Esophagus mucosa (tissue), 1 donor: ENCODE measurements at regions not wholly inside any gene's neighbourhood (a gene's known extent, or its start where the extent isn't known, plus 50 kb on each side); places are given as distances from the start of the nearest gene placed in this dataset.
"Not testable (repeated sequence)": the region's sequence is repeated elsewhere in the genome, so short reads cannot be mapped to it uniquely, and the experiment has no call there.

Experiments
- ATAC-seq: fragments of 200-7000 bp; cut with Tn5 transposase; one replicate; pipeline ENCODE4 v1.9.1; 2020
- donor health status: DM: yes; HTN: yes; CAD: no.

GRCh38 chr1:99361406-99361805 lies 97.1 kb downstream of the PLPPR4 start:
- ATAC-seq = no peak

DNA sequence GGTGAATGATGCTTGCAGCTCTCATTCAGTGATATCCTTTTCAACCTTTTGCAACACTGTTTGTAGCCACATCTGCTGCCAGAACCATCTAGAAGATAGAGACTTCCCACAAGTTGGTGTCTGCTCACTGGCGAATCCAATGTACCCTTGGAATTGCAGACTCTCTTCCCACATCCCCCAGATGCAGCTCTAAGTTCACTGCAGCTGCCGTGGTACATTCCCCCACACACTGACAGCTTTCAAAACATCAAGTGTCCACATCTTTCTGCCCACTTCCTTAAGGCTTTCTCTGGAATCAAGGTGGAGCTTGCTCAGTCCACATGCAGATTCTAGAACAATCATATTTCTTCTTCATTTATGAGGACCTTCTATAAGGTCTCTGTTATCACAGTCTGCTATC lies 99.2 kb downstream of the PLPPR4 start:
- ATAC-seq = no peak

DNA sequence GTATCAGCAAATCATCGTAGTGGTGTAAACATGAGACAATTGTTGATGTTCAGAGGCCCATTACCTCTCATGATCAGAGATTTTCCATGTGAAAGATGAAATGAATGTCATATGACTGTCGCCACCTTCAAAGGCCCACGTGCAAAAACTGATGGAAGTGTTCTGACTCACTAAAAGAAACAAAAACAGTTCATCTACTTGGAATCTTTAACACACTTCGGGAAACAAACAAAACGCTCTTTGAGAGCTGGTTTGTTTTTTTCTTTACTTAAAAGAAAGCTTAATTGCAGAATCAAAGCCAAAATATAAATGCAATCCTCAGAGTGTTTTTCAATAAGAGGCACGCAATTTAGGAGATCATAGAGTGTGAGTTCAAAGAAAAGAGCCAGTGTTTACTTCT lies 100.8 kb downstream of the PLPPR4 start:
- ATAC-seq = no peak

DNA sequence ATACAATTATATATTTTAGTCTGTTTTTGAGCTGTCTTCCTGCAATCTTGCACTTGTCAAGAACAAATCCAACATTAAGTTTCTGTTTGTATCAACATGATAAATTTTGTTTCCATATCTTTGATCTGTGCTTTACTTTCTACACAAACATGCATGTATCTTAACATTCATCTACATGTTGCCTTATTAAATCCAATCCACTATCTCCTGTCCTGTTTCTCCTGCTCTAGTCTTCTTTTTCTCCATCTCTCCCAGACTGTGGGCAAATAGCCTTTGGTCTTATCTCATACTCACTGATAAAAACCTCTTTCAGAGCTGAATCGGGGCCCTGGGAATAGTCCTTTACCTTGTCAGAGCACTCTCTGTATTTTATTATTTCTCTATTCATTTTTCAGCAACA lies 101.3 kb downstream of the PLPPR4 start:
- ATAC-seq = no peak

DNA sequence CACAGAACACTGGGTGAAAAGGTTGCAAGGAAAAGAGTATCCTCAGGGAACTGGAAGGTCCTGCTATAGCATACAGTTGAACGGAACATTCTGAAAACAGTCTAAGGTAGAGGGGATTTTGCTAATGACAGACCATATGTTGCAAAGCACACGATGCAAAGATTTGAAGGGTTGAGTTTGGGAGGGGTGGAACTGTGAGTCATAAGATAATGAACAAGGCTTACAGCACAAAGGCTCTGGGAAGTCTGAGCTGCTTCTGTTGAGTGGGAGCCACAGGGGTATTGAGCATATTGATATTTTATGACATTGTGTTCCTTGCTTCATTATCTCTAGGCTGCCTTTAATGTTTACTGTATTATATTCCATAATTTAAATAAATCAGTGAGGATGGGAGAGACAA lies 104.9 kb downstream of the PLPPR4 start:
- no peak for ATAC-seq

GRCh38 chr1:99370476-99370875 lies 106.2 kb downstream of the PLPPR4 start:
- ATAC-seq = no peak

DNA sequence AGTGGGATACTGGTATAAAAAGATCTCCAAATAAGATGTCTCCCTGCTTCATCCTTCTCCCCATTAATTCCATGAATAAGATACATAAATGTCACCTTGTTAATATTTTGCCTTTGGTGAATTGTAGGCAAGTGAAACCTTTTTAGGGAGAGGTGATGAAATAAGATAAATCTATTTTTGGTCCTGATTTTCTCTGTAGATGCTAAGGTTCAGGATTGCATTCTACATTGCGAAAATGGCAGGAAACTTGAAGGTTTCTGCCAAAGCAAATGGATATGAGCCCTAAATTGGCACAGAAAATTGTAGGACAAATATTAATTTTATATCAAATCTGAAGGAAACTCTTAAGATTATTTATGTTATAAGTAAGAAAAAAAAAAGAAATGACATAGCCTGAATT lies 107.1 kb downstream of the PLPPR4 start:
- ATAC-seq = no peak

- ATAC-seq = no peak
These were observed 109.8 kb downstream of the PLPPR4 start for GRCh38 chr1:99374109-99374508.

DNA sequence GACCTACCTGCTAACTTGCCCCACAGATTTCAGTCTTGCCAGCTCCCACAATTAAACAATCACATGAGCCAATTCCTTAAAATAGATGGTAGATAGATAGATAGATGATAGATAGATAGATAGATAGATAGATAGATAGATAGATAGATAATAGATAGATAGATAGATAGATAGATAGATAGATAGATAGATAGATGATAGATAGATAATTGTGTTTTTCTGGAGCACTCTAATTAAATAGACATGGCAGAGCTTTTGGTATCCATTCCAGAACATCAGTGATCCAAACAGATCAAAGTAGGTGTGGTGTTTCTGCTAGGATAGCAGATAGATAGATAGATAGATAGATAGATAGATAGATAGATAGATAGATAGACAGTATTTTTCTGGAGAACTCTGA lies 110.4 kb downstream of the PLPPR4 start:
- not testable (repeated sequence) for ATAC-seq

DNA sequence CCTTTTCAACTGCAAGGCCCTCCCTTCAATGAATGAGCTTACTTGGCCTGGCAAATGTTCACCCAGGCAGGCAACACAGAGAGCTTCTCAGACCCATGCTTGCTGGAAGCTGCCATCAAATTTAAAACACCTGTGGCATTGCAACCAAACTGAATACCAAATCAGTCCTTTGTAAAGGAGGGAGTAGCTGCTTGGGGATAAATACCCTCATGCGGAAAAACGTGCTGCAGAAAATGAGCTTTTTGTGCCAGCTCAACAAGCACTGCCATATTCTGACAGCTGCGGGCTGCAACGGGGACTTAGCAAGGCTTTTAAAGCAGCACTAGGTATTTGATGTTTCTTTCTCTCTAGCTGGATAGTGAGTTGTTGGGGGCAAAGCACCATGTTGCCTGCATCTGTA lies 119.7 kb downstream of the PLPPR4 start:
- no peak for ATAC-seq

DNA sequence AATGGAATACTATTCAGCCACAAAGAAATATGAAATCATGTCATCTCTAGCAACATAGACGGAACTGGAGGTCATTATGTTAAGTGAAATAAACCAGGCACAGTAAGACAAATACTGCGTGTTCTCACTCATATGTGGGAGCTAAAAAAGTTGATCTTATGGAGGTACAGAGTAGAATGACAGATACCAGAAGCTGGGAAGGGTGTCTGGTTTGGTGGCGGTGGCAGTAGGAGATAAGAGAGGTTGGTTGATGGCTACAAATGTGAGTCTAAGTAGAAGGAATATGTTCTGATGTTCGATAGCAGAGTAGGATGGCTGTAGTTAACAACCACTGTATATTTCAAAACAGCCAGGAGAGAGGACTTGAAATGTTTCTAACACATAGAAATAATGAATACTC lies 121.6 kb downstream of the PLPPR4 start:
- no peak for ATAC-seq

- no peak for ATAC-seq
These were observed 132.1 kb downstream of the PLPPR4 start for GRCh38 chr1:99396389-99396788.

GRCh38 chr1:99397029-99397428 lies 132.7 kb downstream of the PLPPR4 start:
- ATAC-seq = no peak

GRCh38 chr1:99397863-99398262 lies 133.6 kb downstream of the PLPPR4 start:
- no peak for ATAC-seq

DNA sequence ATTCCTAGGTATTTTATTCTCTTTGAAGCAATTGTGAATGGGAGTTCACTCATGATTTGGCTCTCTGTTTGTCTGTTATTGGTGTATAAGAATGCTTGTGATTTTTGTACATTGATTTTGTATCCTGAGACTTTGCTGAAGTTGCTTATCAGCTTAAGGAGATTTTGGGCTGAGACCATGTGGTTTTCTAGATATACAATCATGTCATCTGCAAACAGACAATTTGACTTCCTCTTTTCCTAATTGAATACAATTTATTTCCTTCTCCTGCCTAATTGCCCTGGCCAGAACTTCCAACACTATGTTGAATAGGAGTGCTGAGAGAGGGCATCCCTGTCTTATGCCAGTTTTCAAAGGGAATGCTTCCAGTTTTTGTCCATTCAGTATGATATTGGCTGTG lies 137.3 kb downstream of the PLPPR4 start:
- ATAC-seq = not testable (repeated sequence)

- ATAC-seq = not testable (repeated sequence)
These were observed 140.1 kb downstream of the PLPPR4 start for GRCh38 chr1:99404399-99404798.

- ATAC-seq = not testable (repeated sequence)
These were observed 141.0 kb downstream of the PLPPR4 start for GRCh38 chr1:99405325-99405724.

DNA sequence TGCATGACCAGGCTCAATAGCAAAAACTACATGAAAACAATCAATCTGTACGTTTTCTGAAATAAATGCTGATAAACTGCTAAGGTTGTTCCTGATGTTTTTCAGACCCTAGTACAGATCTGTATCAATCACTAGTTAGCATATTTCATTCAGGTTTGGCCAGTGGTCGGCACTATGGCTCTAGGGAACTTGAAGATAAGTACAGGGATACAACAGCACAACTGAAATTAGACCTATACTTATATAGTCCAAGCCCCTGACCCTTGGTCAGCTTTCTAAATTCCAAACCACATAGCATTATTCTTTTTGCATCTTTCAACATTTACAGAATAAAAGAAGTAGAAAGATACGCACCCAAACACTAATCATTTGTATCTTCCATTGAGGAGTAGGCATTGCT lies 142.7 kb downstream of the PLPPR4 start:
- no peak for ATAC-seq

GRCh38 chr1:99424087-99424486 lies 159.8 kb downstream of the PLPPR4 start:
- ATAC-seq = no peak

DNA sequence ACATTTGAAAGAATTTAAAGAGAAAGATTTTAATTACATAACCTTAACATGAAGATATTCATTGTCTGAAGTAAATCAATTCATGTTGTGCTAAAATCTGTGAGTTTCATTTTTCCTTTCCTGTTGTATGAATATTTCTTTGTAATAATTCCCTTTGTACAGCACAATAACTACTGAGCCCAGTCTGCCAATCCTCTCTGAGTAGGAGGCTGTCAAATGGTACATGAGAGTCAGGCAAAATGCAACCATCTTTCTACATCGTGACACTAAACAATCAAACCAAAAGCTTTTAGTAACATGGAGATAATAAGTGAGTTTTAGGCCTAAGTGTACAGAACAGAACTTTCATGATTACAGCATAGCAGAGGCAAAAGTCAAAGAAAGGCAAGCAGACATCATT lies 165.5 kb downstream of the PLPPR4 start:
- ATAC-seq = no peak

DNA sequence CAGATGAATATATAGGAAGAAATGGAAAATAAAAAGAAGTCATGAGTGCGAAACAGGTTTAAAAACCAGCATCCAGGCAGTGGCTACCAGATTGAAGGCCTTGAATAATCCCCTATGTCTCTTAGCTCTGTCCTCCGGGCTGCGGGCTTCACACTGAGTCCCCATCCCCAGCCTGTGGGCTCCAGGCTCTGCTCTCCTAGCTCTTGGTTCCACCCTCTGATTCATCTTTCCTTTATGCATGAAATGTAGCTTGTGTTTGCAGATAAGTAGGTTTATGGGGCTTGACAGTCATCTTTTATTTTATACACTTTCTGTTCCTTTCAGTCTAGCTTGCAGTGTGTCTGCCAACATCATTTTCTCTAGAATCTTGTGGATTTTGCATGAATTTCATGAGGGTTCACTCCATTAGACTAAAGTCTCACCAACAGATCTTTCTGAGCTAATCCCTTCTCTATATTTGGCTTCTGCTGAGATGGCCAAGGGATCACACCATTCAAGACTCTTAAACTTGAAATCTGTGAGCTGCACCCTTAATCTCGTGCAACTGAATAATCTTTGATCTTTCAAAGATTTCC lies 174.5 kb downstream of the PLPPR4 start:
- no peak for ATAC-seq

GRCh38 chr1:99439433-99440075 lies 175.3 kb downstream of the PLPPR4 start:
- no peak for ATAC-seq

GRCh38 chr1:99441299-99442095 lies 177.2 kb downstream of the PLPPR4 start:
- ATAC-seq = no peak
